ENCODE measurements at regions not wholly inside any gene's neighbourhood (a gene's known extent, or its start where the extent isn't known, plus 50 kb on each side); places are given as distances from the start of the nearest gene placed in this dataset.
A peak's percentile ranks its signal among the peaks of the same experiment; 100 is the strongest.

- DNase-seq (ENCODE audit: extremely low spot score, unreplicated experiment), result no peak
- TF ChIP-seq CTCF (conservative IDR thresholded peaks at IDR 0.05), result no peak
- H3K27me3 Mint-ChIP-seq, result no peaks in the 10 kb centered on the region
- no peaks in the 10 kb centered on the region for H3K36me3 Mint-ChIP-seq
- H3K4me1 Mint-ChIP-seq (ENCODE audit: unreplicated experiment), result no peaks in the 10 kb centered on the region
- peak overlapping the region; percentile 32 for H3K4me3 Mint-ChIP-seq
- no peaks in the 10 kb centered on the region for H3K9me3 Mint-ChIP-seq
- no peak overlapping the region for H3K27ac Mint-ChIP-seq
Measured at GRCh38 chr13:54573186-54573585, 1544.6 kb downstream of the OLFM4 start.

- no peak overlapping the region for H3K27ac Mint-ChIP-seq
- peak overlapping the region; percentile 22 for H3K4me3 Mint-ChIP-seq
- TF ChIP-seq CTCF (conservative IDR thresholded peaks at IDR 0.05), result no peak
- H3K27me3 Mint-ChIP-seq, result no peaks in the 10 kb centered on the region
- no peak for DNase-seq (ENCODE audit: extremely low spot score, unreplicated experiment)
- no peaks in the 10 kb centered on the region for H3K36me3 Mint-ChIP-seq
- no peaks in the 10 kb centered on the region for H3K9me3 Mint-ChIP-seq
- no peaks in the 10 kb centered on the region for H3K4me1 Mint-ChIP-seq (ENCODE audit: unreplicated experiment)
Measured at GRCh38 chr13:54574791-54575190, 1546.2 kb downstream of the OLFM4 start.

GRCh38 chr13:54591540-54591939, 1562.9 kb downstream of the OLFM4 start:
- Mint-ChIP-seq H3K4me3 (no peak overlapping the region), H3K27ac (no peak overlapping the region), H3K9me3 (peaks cover 5% of the 10 kb centered on the region), H3K4me1 (ENCODE audit: unreplicated experiment) (no peaks in the 10 kb centered on the region), H3K27me3 (no peaks in the 10 kb centered on the region), H3K36me3 (no peaks in the 10 kb centered on the region)
- no peak for TF ChIP-seq CTCF (conservative IDR thresholded peaks at IDR 0.05)
- no peak for DNase-seq (ENCODE audit: extremely low spot score, unreplicated experiment)

GRCh38 chr13:54592201-54592600, 1563.6 kb downstream of the OLFM4 start:
- Mint-ChIP-seq H3K27ac (no peak overlapping the region), H3K36me3 (no peaks in the 10 kb centered on the region), H3K4me3 (no peak overlapping the region), H3K4me1 (ENCODE audit: unreplicated experiment) (no peaks in the 10 kb centered on the region), H3K9me3 (peaks cover 5% of the 10 kb centered on the region), H3K27me3 (no peaks in the 10 kb centered on the region)
- DNase-seq (ENCODE audit: extremely low spot score, unreplicated experiment), result no peak
- no peak for TF ChIP-seq CTCF (conservative IDR thresholded peaks at IDR 0.05)

- Mint-ChIP-seq H3K27ac (no peak overlapping the region), H3K4me1 (ENCODE audit: unreplicated experiment) (peaks cover 6% of the 10 kb centered on the region), H3K27me3 (no peaks in the 10 kb centered on the region), H3K36me3 (no peaks in the 10 kb centered on the region), H3K9me3 (peaks cover 10% of the 10 kb centered on the region), H3K4me3 (no peak overlapping the region)
- DNase-seq (ENCODE audit: extremely low spot score, unreplicated experiment), result no peak
- TF ChIP-seq CTCF (conservative IDR thresholded peaks at IDR 0.05), result no peak
Measured at GRCh38 chr13:54593504-54593903, 1564.9 kb downstream of the OLFM4 start.

GRCh38 chr13:54597540-54598088, 1569.0 kb downstream of the OLFM4 start:
- Mint-ChIP-seq H3K9me3 (peaks cover 10% of the 10 kb centered on the region), H3K4me1 (ENCODE audit: unreplicated experiment) (peaks cover 6% of the 10 kb centered on the region), H3K36me3 (peaks cover 5% of the 10 kb centered on the region), H3K27me3 (no peaks in the 10 kb centered on the region), H3K27ac (no peak overlapping the region), H3K4me3 (no peak overlapping the region)
- DNase-seq (ENCODE audit: extremely low spot score, unreplicated experiment), result no peak
- no peak for TF ChIP-seq CTCF (conservative IDR thresholded peaks at IDR 0.05)

Data from type B pancreatic cell (in vitro differentiated cells).